Spleen (tissue), 11 donors: ENCODE measurements at regions not wholly inside any gene's neighbourhood (a gene's known extent, or its start where the extent isn't known, plus 50 kb on each side); places are given as distances from the start of the nearest gene placed in this dataset.
"Not testable (repeated sequence)": the region's sequence is repeated elsewhere in the genome, so short reads cannot be mapped to it uniquely, and the experiment has no call there.

Source experiments
- DNase-seq: peaks from one replicate; pipeline ENCODE4 v3.0.0-alpha.2; 2020
- H3K27ac ChIP-seq, 8 donors: fragments of 200-600 bp; sonication (generic) in 7 of 8; 1 replicate in 4 of 8; 2 replicates in 4 of 8; pipeline versions ENCODE4 v1.5.0 to v1.8.0; 2016 to 2021; ENCODE audit warnings: inconsistent platforms in 4 of 8, mild to moderate bottlenecking in 4 of 8, moderate library complexity in 1 of 8
- H3K27me3 ChIP-seq, 7 donors: fragments of 200-600 bp; sonication (generic) in 6 of 7; replicated peaks in 1 of 7; 1 replicate in 4 of 7; 2 replicates in 3 of 7; pipeline versions ENCODE4 v1.5.0 to v1.8.0; 2016 to 2021; ENCODE audit warnings: inconsistent platforms in 3 of 7, mild to moderate bottlenecking in 1 of 7
- H3K36me3 ChIP-seq, 6 donors: fragments of 200-600 bp; sonication (generic) in 5 of 6; 1 replicate in 4 of 6; 2 replicates in 2 of 6; pipeline versions ENCODE4 v1.5.0 to v1.8.0; 2016 to 2021; ENCODE audit warnings: inconsistent platforms in 2 of 6
- H3K4me1 ChIP-seq, 6 donors: fragments of 200-600 bp; sonication (generic) in 5 of 6; 1 replicate in 3 of 6; 2 replicates in 3 of 6; pipeline versions ENCODE4 v1.5.0 to v1.8.0; 2016 to 2021; ENCODE audit warnings: inconsistent platforms in 3 of 6
- H3K4me3 ChIP-seq, 8 donors: fragments of 200-600 bp; sonication (generic) in 7 of 8; 1 replicate in 4 of 8; 2 replicates in 4 of 8; pipeline versions ENCODE4 v1.5.0 to v1.8.0; 2016 to 2021; ENCODE audit warnings: inconsistent platforms in 4 of 8, mild to moderate bottlenecking in 4 of 8, moderate library complexity in 2 of 8
- H3K9me3 ChIP-seq, 8 donors: fragments of 200-600 bp; sonication (generic) in 7 of 8; 1 replicate in 4 of 8; 2 replicates in 4 of 8; pipeline versions ENCODE4 v1.5.0 to v1.8.0; 2016 to 2021; ENCODE audit warnings: inconsistent platforms in 4 of 8
- POLR2A ChIP-seq, 3 donors: fragments of 450-650 bp; IDR thresholded peaks; one replicate each; pipeline ENCODE4 v1.5.1; 2017; ENCODE audit warnings: antibody characterized with exemption in 3 of 3, mild to moderate bottlenecking in 1 of 3
- POLR2AphosphoS5 ChIP-seq, 3 donors: sonication (generic); formaldehyde crosslinking; IDR thresholded peaks; one replicate each; pipeline ENCODE4 v1.5.1; 2017; ENCODE audit warnings: antibody characterized with exemption in 3 of 3
- WGBS, 5 donors: extraction: QIAGEN DNeasy Blood & Tissue Kit in 3 of 5; methylation state at CpG; one replicate each; pipeline versions ENCODE4 v1.1.5 to v1.1.7; 2013 to 2018; 5-methylcytosine and 5-hydroxymethylcytosine counted together
- intact Hi-C: fragments of 100-400 bp; cut with DNase I; formaldehyde crosslinking; loops from one replicate; pipeline ENCODE4 v1.15.0; 2023; ENCODE audit warnings: low total_unique reads
- TF ChIP-seq, protein P1 (sequence below), 11 experiments: fragments of 200-600 bp in 7 of 11; fragments of 450-650 bp in 4 of 11; sonication (generic) in 4 of 11; IDR thresholded peaks in 8 of 11; conservative IDR thresholded peaks in 3 of 11; 1 replicate in 7 of 11; 2 replicates in 4 of 11; pipeline versions ENCODE4 v1.4.0 to v1.8.0; 2016 to 2021; ENCODE audit warnings: antibody characterized with exemption in 11 of 11, inconsistent platforms in 4 of 11, mild to moderate bottlenecking in 1 of 11
- donor health status: healthy with polysubstance abuse.
- donor health status: DM: no; HTN: no; CAD: no; lungs with moderate emphysema.
- donor health status: DM: no; HTN: no; CAD: no.
- donor health status: Bipolar disorder and iron deficiency.
- donor health status: healthy.
- donor health status: DM: no; HTN: no; CAD: no.
- donor health status: DM: yes; HTN: yes; CAD: no.

- TF ChIP-seq POLR2A (IDR thresholded peaks at IDR 0.05), result no peak
- no peak for TF ChIP-seq POLR2AphosphoS5 (IDR thresholded peaks at IDR 0.05)
- TF ChIP-seq, protein P1, sequence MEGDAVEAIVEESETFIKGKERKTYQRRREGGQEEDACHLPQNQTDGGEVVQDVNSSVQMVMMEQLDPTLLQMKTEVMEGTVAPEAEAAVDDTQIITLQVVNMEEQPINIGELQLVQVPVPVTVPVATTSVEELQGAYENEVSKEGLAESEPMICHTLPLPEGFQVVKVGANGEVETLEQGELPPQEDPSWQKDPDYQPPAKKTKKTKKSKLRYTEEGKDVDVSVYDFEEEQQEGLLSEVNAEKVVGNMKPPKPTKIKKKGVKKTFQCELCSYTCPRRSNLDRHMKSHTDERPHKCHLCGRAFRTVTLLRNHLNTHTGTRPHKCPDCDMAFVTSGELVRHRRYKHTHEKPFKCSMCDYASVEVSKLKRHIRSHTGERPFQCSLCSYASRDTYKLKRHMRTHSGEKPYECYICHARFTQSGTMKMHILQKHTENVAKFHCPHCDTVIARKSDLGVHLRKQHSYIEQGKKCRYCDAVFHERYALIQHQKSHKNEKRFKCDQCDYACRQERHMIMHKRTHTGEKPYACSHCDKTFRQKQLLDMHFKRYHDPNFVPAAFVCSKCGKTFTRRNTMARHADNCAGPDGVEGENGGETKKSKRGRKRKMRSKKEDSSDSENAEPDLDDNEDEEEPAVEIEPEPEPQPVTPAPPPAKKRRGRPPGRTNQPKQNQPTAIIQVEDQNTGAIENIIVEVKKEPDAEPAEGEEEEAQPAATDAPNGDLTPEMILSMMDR (IDR thresholded peaks at IDR 0.05 in 8 of 11, conservative IDR thresholded peaks at IDR 0.05 in 3 of 11), result no peak
- Histone ChIP-seq H3K9me3 (no peaks in the 10 kb centered on the region), H3K36me3 (no peaks in the 10 kb centered on the region), H3K27ac (no peak overlapping the region), H3K4me3 (no peak overlapping the region), H3K27me3 (no peaks in the 10 kb centered on the region), H3K4me1 (no peaks in the 10 kb centered on the region)
- no peak for DNase-seq
- 65 to 80% (median 78%) methylated on average over 8 of the region's 8 CpGs for WGBS, 5 donors
- intact Hi-C loops, result no loop called here
These were observed 561.2 kb upstream of the C9orf72 start for GRCh38 chr9:28134446-28134976.

- no peak for TF ChIP-seq POLR2A (IDR thresholded peaks at IDR 0.05)
- TF ChIP-seq, protein P1 (IDR thresholded peaks at IDR 0.05 in 8 of 11, conservative IDR thresholded peaks at IDR 0.05 in 3 of 11), result no peak
- no peak for TF ChIP-seq POLR2AphosphoS5 (IDR thresholded peaks at IDR 0.05)
- no peaks in the 10 kb centered on the region for H3K27me3 ChIP-seq
- intact Hi-C loops, result no loop called here
- H3K36me3 ChIP-seq, result no peaks in the 10 kb centered on the region
- DNase-seq, result no peak
- no peak overlapping the region for H3K4me3 ChIP-seq
- H3K4me1 ChIP-seq, result no peaks in the 10 kb centered on the region
- no peak overlapping the region for H3K27ac ChIP-seq
- 26 to 46% (median 34%) methylated on average over 2 of the region's 2 CpGs for WGBS, 5 donors
- no peaks in the 10 kb centered on the region for H3K9me3 ChIP-seq
These were observed 562.3 kb upstream of the C9orf72 start for GRCh38 chr9:28135549-28135948.

DNA sequence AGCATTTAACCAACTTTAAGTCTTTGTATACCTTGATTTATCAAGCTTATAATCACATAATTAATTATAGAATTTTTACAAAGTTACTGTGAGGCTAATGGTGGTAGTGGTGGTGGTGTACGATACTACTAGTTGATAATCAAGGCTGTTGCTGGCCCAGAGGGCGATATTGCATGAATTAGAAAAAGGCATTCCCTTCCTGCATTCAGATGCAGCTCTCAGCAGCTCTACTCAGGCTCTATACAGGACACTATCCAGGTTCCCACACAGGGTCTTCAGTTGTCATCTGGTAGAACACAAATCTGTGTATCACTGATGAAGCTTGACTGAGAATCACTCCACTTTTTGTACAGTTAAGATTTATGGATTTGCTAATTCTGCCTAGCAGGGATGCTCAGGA, 562.8 kb upstream of the C9orf72 start:
- 53 to 76% (median 69%) methylated on average over 2 of the region's 2 CpGs for WGBS, 5 donors

DNA sequence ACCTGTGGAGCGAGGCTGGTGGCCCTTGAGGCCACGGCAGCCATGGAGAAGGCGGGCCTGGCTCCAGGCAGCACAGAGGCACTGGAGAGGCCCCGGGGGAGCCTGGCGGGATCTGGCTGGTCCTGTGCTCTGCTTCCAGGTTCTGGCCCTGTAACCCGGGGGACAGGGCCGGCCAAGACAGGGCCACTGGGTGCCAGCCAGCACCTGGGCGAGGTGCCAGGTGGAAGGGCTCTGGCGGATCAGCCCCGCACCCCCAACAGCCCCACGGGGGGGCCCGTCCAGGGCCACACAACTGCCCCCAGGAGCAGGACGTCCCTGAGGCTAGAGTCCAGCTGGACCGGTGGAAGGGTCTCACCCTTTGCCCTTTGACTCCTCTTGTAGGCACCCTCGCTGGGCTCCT, 574.1 kb upstream of the C9orf72 start:
- intact Hi-C loops, H3K4me3 ChIP-seq, H3K4me1 ChIP-seq, H3K27me3 ChIP-seq, H3K36me3 ChIP-seq, DNase-seq, H3K27ac ChIP-seq: not testable (repeated sequence)
- peaks cover 0 to 22% (median 0%) of the 10 kb centered on the region in 8 donors for H3K9me3 ChIP-seq
- 88 to 100% (median 91%) methylated on average over 1 to 14 of the region's 15 CpGs; no CpG with 5 or more reads in 1 of the 5 donors for WGBS, 5 donors

More for the DNA sequence above, 562.8 kb upstream of the C9orf72 start:
- no peaks in the 10 kb centered on the region for H3K4me1 ChIP-seq
- no peaks in the 10 kb centered on the region for H3K27me3 ChIP-seq
- H3K27ac ChIP-seq, result no peak overlapping the region
- H3K4me3 ChIP-seq, result no peak overlapping the region
- intact Hi-C loops, result no loop called here
- H3K9me3 ChIP-seq, result no peaks in the 10 kb centered on the region
- no peaks in the 10 kb centered on the region for H3K36me3 ChIP-seq
- no peak for TF ChIP-seq POLR2A (IDR thresholded peaks at IDR 0.05)
- no peak for DNase-seq

DNA sequence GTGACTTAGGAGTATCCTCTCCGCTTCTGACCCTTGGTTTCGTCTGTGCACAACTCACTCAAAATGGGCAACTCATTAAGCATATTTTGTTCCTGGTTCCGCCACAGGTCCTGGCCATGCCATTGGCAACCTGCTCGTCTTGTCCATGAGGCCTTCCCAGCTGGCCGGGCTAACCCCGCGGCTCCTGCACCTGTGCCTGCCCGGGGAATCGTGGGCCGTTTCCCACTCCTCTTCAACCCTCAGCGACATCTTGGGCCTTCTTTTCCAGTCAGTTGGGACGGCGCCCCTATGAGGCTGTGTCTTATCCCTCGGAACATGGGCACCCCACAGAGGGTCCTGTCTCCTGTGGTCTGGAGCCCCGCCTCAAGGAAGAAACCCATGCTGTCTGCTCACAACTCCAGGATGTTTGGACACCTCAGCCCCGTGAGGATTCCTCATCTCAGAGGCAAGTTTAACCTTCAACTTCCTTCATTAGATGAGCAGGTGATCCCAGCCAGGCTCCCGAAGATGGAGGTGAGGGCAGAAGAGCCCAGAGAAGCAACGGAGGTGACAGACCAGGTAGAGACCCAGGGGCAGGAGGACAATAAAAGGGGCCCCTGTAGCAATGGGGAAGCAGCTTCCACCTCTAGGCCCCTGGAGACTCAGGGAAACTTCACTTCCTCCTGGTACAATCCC, 574.8 kb upstream of the C9orf72 start:
- H3K36me3 ChIP-seq, H3K4me1 ChIP-seq, H3K4me3 ChIP-seq, intact Hi-C loops, H3K27ac ChIP-seq, DNase-seq, H3K27me3 ChIP-seq: not testable (repeated sequence)
- H3K9me3 ChIP-seq, result peaks cover 0 to 22% (median 0%) of the 10 kb centered on the region in 8 donors
- 80 to 95% (median 93%) methylated on average over 16 to 18 of the region's 18 CpGs for WGBS, 5 donors

DNA sequence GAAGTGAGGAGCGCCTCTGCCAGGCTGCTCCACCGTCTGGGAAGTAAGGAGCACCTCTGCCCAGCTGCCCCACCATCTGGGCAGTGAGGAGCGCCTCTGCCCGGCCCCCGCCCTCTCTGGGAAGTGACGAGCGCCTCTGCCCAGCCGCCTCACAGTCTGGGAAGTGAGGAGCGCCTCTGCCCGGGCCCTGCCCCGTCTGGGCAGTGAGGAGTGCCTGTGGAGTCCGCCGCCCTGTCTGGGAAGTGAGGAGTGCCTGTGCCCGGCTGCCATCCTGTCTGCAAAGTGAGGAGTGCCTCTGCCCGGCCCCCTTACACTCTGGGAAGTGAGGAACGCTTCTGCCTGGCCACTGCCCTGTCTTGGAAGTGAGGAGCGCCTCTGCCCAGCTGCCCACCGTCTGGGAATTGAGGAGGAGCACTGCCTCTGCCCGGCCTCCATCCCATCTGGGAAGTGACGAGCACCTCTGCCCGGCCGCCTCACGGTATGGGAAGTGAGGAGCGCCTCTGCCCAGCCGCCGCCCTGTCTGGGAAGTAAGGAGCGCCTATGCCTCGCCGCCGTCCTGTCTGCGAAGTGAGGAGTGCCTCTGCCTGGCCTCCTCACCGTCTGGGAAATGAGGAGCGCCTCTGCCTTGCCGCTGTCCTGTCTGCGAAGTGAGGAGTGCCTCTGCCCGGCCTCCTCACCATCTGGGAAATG, 576.2 kb upstream of the C9orf72 start:
- H3K4me3 ChIP-seq, H3K27me3 ChIP-seq, H3K36me3 ChIP-seq, intact Hi-C loops, DNase-seq, H3K27ac ChIP-seq, H3K4me1 ChIP-seq: not testable (repeated sequence)
- H3K9me3 ChIP-seq, result peaks cover 0 to 22% (median 0%) of the 10 kb centered on the region in 8 donors
- WGBS, 5 donors, result 78 to 95% (median 92%) methylated on average over 11 to 36 of the region's 36 CpGs
